HepG2 (cell line): ENCODE measurements at regions not wholly inside any gene's neighbourhood (a gene's known extent, or its start where the extent isn't known, plus 50 kb on each side); places are given as distances from the start of the nearest gene placed in this dataset.

Experiments
- ATAC-seq: fragments of 200-7000 bp; cut with Tn5 transposase; 3 replicates; pipeline ENCODE4 v1.9.1; 2020; ENCODE audit warnings: mild to moderate bottlenecking, moderate library complexity
- BruUV-seq: library from RNA; stranded (reverse); fragments of 400-500 nt; replicated peaks from 2 replicates; lab custom pipeline; 2021; lab: Mats Ljungman, UMichigan
- CTCF ChIA-PET: fragments of 300-600 bp; formaldehyde crosslinking; extraction: SDS; loops from one replicate; lab custom pipeline; 2021; ENCODE audit warnings: low total read pairs, inconsistent platforms, low intra/inter-chr PET ratio; lab: Yijun Ruan, JAX
- POLR2A ChIA-PET: fragments of 350-600 bp; sonication (Branson Sonifier 250); formaldehyde crosslinking; loops from one replicate; lab custom pipeline; 2020; ENCODE audit warnings: antibody characterized with exemption, inconsistent platforms; lab: Yijun Ruan, JAX
- DNase-seq: peaks from one replicate; pipeline ENCODE4 v3.0.0-alpha.2; 2015; ENCODE audit warnings: low spot score
- FAIRE-seq: peaks from 3 replicates; lab custom pipeline; 2011; peaks lifted over from hg19 to GRCh38; lab: Jason Lieb, UNC
- H2AFZ ChIP-seq: one replicate; pipeline ENCODE4 v1.6.1; 2011; ENCODE audit warnings: low read length, inconsistent platforms
- H3K27ac ChIP-seq: fragments of 300-600 bp; 3 replicates; pipeline ENCODE4 v1.8.0; 2011; ENCODE audit warnings: mixed run types, mild to moderate bottlenecking, mixed read lengths, low read length, inconsistent platforms; ENCODE audit not compliant: insufficient read depth; ENCODE audit errors: extremely low read length
- H3K27me3 ChIP-seq, 2 experiments: fragments of 200-600 bp in 1 of 2; 2 replicates in 1 of 2; 3 replicates in 1 of 2; pipeline versions ENCODE4 v1.6.0 to v1.8.0; 2011; ENCODE audit warnings: low read length in 2 of 2, mild to moderate bottlenecking in 2 of 2, moderate library complexity in 2 of 2, inconsistent platforms in 1 of 2; ENCODE audit not compliant: insufficient read depth in 2 of 2, control insufficient read depth in 1 of 2
- H3K36me3 ChIP-seq, 2 experiments: fragments of 200-600 bp in 1 of 2; replicated peaks in 1 of 2; 2 replicates in 1 of 2; 3 replicates in 1 of 2; pipeline versions ENCODE4 v1.5.1 to v1.8.0; 2011; ENCODE audit warnings: low read length in 2 of 2, inconsistent platforms in 1 of 2; ENCODE audit not compliant: insufficient read depth in 2 of 2, control insufficient read depth in 1 of 2
- H3K4me1 ChIP-seq: 2 replicates; pipeline ENCODE4 v1.5.1; 2012; ENCODE audit warnings: low read length, inconsistent platforms; ENCODE audit not compliant: insufficient read depth
- H3K4me2 ChIP-seq: 2 replicates; pipeline ENCODE4 v1.6.0; 2011; ENCODE audit warnings: low read depth, low read length, inconsistent platforms
- H3K4me3 ChIP-seq, 3 experiments: fragments of 200-600 bp in 1 of 3; sonication (generic), shearing (Covaris generic) in 1 of 3; replicated peaks in 1 of 3; 2 replicates each; pipeline ENCODE4 v1.5.1; 2011 to 2016; ENCODE audit warnings: low read length in 3 of 3, inconsistent platforms in 2 of 3, low read depth in 2 of 3, mild to moderate bottlenecking in 2 of 3, control low read depth in 1 of 3, mixed read lengths in 1 of 3; ENCODE audit not compliant: insufficient read depth in 1 of 3
- H3K79me2 ChIP-seq: one replicate; pipeline ENCODE4 v1.6.1; 2011; ENCODE audit warnings: low read length, inconsistent platforms; ENCODE audit not compliant: insufficient read depth
- H3K9ac ChIP-seq: 2 replicates; pipeline ENCODE4 v1.6.0; 2011; ENCODE audit warnings: mild to moderate bottlenecking, low read depth, low read length, inconsistent platforms; ENCODE audit not compliant: insufficient read depth
- H3K9me3 ChIP-seq: 2 replicates; pipeline ENCODE4 v1.5.1; 2012; ENCODE audit warnings: mild to moderate bottlenecking, low read length
- H4K20me1 ChIP-seq: 2 replicates; pipeline ENCODE4 v1.6.0; 2011; ENCODE audit warnings: inconsistent platforms, mild to moderate bottlenecking, low read length, moderate library complexity; ENCODE audit not compliant: insufficient read depth
- BATF2 ChIP-seq: sonication (generic); formaldehyde crosslinking; IDR thresholded peaks from 2 replicates; pipeline ENCODE4 v1.8.0; 2022; ENCODE audit warnings: mild to moderate bottlenecking, missing genetic modification reagents, moderate library complexity
- CBX2 ChIP-seq, 2 experiments: fragments of 200-600 bp in 1 of 2; sonication (generic); formaldehyde crosslinking in 1 of 2; IDR thresholded peaks; 2 replicates each; pipeline versions ENCODE4 v1.7.0 to v1.8.1; 2018 to 2022; ENCODE audit warnings: low read depth in 2 of 2, low read length in 1 of 2, mild to moderate bottlenecking in 1 of 2, missing genetic modification reagents in 1 of 2
- CTCF ChIP-seq: sonication (generic); formaldehyde crosslinking; IDR thresholded peaks from 2 replicates; pipeline ENCODE4 v1.5.0; 2020; ENCODE audit warnings: mild to moderate bottlenecking, missing genetic modification reagents, moderate library complexity
- HMGXB4 ChIP-seq, 2 experiments: sonication (generic) in 1 of 2; formaldehyde crosslinking in 1 of 2; IDR thresholded peaks; 2 replicates each; pipeline versions ENCODE4 v1.4.0 to v1.6.1; 2018 to 2020; ENCODE audit warnings: missing genetic modification reagents in 2 of 2, borderline replicate concordance in 1 of 2, low read depth in 1 of 2, mild to moderate bottlenecking in 1 of 2, missing biosample characterization in 1 of 2
- MNT ChIP-seq: fragments of 450-650 bp; IDR thresholded peaks from 2 replicates; pipeline ENCODE4 v1.6.1; 2016
- MTF2 ChIP-seq: sonication (generic); formaldehyde crosslinking; IDR thresholded peaks from 2 replicates; pipeline ENCODE4 v1.5.0; 2020; ENCODE audit warnings: missing genetic modification reagents, borderline replicate concordance
- STAG1 ChIP-seq: sonication (generic); formaldehyde crosslinking; IDR thresholded peaks from 2 replicates; pipeline ENCODE4 v1.4.0; 2020; ENCODE audit warnings: missing genetic modification reagents
- ZNF512B ChIP-seq: sonication (generic); formaldehyde crosslinking; IDR thresholded peaks from 2 replicates; pipeline ENCODE4 v1.5.1; 2020; ENCODE audit warnings: missing genetic modification reagents, mild to moderate bottlenecking, borderline replicate concordance
- ZNF674 ChIP-seq: sonication (generic); formaldehyde crosslinking; IDR thresholded peaks from 2 replicates; pipeline ENCODE4 v1.5.0; 2020; ENCODE audit warnings: low read depth, mild to moderate bottlenecking, missing genetic modification reagents
- ZNF720 ChIP-seq: sonication (generic); formaldehyde crosslinking; IDR thresholded peaks from 2 replicates; pipeline ENCODE4 v1.4.0; 2020; ENCODE audit warnings: missing genetic modification reagents
- ZNF776 ChIP-seq: sonication (generic); formaldehyde crosslinking; IDR thresholded peaks from 2 replicates; pipeline ENCODE4 v1.4.0; 2020; ENCODE audit warnings: mild to moderate bottlenecking, missing genetic modification reagents
- WGBS: methylation state at CpG from one replicate; pipeline ENCODE4 v1.1.6; 2017; ENCODE audit warnings: low lambda C conversion rate; 5-methylcytosine and 5-hydroxymethylcytosine counted together
- in situ Hi-C: cut with HindIII; loops from 2 replicates; pipeline ENCODE4 v1.10.0; 2017; ENCODE audit warnings: low pct_unique_long_range_greater_than_20kb; ENCODE audit not compliant: extremely low pct_ligation_motif_present
- intact Hi-C: fragments of 100-400 bp; cut with micrococcal nuclease; formaldehyde crosslinking; loops from one replicate; pipeline ENCODE4 v1.10.0; 2022; ENCODE audit not compliant: unreplicated experiment

- intact Hi-C loops = no loop called here
- H3K9me3 ChIP-seq = no peaks in the 10 kb centered on the region
- no peaks in the 10 kb centered on the region for H3K36me3 ChIP-seq
- no peaks in the 10 kb centered on the region for H3K27me3 ChIP-seq
- H4K20me1 ChIP-seq = no peaks in the 10 kb centered on the region
- no peak overlapping the region for H2AFZ ChIP-seq
- WGBS = 4% methylated on average over 2 of the region's 2 CpGs
- H3K9ac ChIP-seq = no peak overlapping the region
- ChIA-PET POLR2A (no interaction called here), CTCF (no interaction called here)
- in situ Hi-C loops = no loop called here
- no peak overlapping the region for H3K4me3 ChIP-seq
- no peak for TF ChIP-seq ZNF674 (CRISPR knock-in tag)
- TF ChIP-seq ZNF720 (CRISPR knock-in tag) = no peak
- no peak for TF ChIP-seq ZNF776 (CRISPR knock-in tag)
- TF ChIP-seq ZNF512B (CRISPR knock-in tag) = no peak
- TF ChIP-seq MNT = no peak
- TF ChIP-seq HMGXB4 (CRISPR knock-in tag; IDR thresholded peaks at IDR 0.05; ENCODE audit: borderline replicate concordance in 1 of 2, low read depth in 1 of 2) = no peak
- TF ChIP-seq MTF2 (CRISPR knock-in tag) = no peak
- TF ChIP-seq CBX2 (IDR thresholded peaks at IDR 0.05; ENCODE audit: low read depth, low read length) = no peak
- TF ChIP-seq CBX2 (CRISPR knock-in tag; IDR thresholded peaks at IDR 0.05; ENCODE audit: low read depth) = no peak
- TF ChIP-seq STAG1 (CRISPR knock-in tag) = peak; percentile 40; the same call in 1 of the 2 replicates
- no peak for TF ChIP-seq BATF2 (CRISPR knock-in tag)
- peak; percentile 36; the same call in 1 of the 2 replicates for TF ChIP-seq CTCF (CRISPR knock-in tag)
- H3K79me2 ChIP-seq = no peaks in the 10 kb centered on the region
- FAIRE-seq (no peak), ATAC-seq (peak; percentile 49; the same call in 2 of the 3 replicates), DNase-seq (no peak)
- H3K4me2 ChIP-seq = no peak overlapping the region
- BruUV-seq = no TSS peak
- H3K27ac ChIP-seq = no peak overlapping the region
- no peaks in the 10 kb centered on the region for H3K4me1 ChIP-seq
Observed at GRCh38 chr2:53268086-53268485, 499.5 kb upstream of the CHAC2 start.
